ENCODE measurements at regions not wholly inside any gene's neighbourhood (a gene's known extent, or its start where the extent isn't known, plus 50 kb on each side); places are given as distances from the start of the nearest gene placed in this dataset.

DNA sequence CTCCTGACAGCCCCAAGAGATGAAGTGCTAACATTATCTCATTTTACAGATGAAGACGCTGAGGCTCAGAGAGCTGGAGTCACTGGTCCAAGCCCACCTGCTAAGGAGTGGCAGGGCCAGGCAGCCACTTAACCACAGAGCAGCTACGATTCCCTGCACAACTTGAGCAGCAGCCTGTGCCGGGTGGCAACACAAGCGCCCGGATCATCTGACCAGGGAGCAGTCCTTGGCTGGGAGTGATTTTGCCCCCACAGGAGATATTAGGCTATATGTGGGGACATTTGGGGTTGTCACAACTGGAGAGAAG lies 93.2 kb upstream of the PTPN1 start:
- Histone ChIP-seq H3K9me3 (ENCODE audit: control insufficient read depth in 1 of 2, low read length in 2 of 2) (peaks cover 0 to 2% of the 10 kb centered on the region in 2 donors), H3K4me1 (ENCODE audit: control insufficient read depth in 1 of 2, insufficient read depth in 2 of 2, low read length in 2 of 2) (peaks cover 25 to 29% of the 10 kb centered on the region in 2 donors), H3K27ac (ENCODE audit: low read depth, low read length) (peak overlapping the region; percentile 84), H3K4me3 (ENCODE audit: low read depth in 1 of 2, low read length in 2 of 2) (no peak overlapping the region), H3K36me3 (ENCODE audit: control insufficient read depth in 1 of 2, insufficient read depth in 2 of 2, low read length in 2 of 2) (no peaks in the 10 kb centered on the region), H3K9ac (ENCODE audit: low read depth in 1 of 2, low read length in 2 of 2) (peak overlapping the region in 1 of 2 donors; percentile 70), H3K27me3 (ENCODE audit: control insufficient read depth in 1 of 2, insufficient read depth in 2 of 2, low read length in 2 of 2) (no peaks in the 10 kb centered on the region)

DNA sequence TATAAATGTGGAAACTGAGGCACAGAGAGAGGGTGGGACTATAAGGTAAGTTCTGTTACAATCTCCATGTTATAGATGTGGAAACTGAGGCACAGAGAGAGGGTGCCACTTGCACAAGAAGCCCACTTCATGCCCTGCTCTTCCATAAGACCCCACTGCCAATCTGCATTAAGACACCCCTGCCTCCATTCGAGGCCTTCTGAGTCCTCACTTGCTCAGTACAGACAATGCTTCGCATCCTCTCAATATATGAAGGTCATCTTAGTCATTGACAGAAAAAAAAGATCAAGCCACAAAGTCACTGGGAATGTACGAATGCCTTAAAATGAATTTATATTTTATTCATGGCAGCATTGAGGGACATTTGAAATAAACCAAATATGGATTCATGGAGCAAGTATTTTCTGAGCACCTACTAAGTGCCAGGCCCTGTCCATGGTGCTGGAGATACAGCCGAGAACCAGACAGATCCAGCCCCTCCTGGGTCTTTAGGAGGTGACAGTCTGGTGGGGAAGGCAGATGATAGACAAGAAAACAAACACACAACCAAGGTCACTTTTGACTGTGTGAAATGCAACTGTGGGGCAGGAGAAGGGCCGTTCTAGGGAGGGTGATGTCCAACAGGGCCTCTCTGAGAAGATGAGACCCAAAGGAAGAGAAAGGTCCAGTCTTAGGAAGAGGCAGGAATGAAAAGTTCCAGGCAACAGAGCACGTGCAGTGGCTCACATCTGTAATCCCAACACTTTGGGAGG lies 92.5 kb upstream of the PTPN1 start:
- Histone ChIP-seq H3K9me3 (ENCODE audit: control insufficient read depth in 1 of 2, low read length in 2 of 2) (peaks cover 0 to 2% of the 10 kb centered on the region in 2 donors), H3K4me3 (ENCODE audit: low read depth in 1 of 2, low read length in 2 of 2) (no peak overlapping the region), H3K27ac (ENCODE audit: low read depth, low read length) (no peak overlapping the region), H3K36me3 (ENCODE audit: control insufficient read depth in 1 of 2, insufficient read depth in 2 of 2, low read length in 2 of 2) (no peaks in the 10 kb centered on the region), H3K4me1 (ENCODE audit: control insufficient read depth in 1 of 2, insufficient read depth in 2 of 2, low read length in 2 of 2) (peaks cover 23% of the 10 kb centered on the region in 2 donors), H3K9ac (ENCODE audit: low read depth in 1 of 2, low read length in 2 of 2) (no peak overlapping the region), H3K27me3 (ENCODE audit: control insufficient read depth in 1 of 2, insufficient read depth in 2 of 2, low read length in 2 of 2) (no peaks in the 10 kb centered on the region)

GRCh38 chr20:50418890-50419642 lies 91.1 kb upstream of the PTPN1 start:
- Histone ChIP-seq H3K4me3 (ENCODE audit: low read depth in 1 of 2, low read length in 2 of 2) (no peak overlapping the region), H3K9me3 (ENCODE audit: control insufficient read depth in 1 of 2, low read length in 2 of 2) (peaks cover 0 to 2% of the 10 kb centered on the region in 2 donors), H3K27ac (ENCODE audit: low read depth, low read length) (no peak overlapping the region), H3K4me1 (ENCODE audit: control insufficient read depth in 1 of 2, insufficient read depth in 2 of 2, low read length in 2 of 2) (peaks cover 31% of the 10 kb centered on the region in 2 donors), H3K36me3 (ENCODE audit: control insufficient read depth in 1 of 2, insufficient read depth in 2 of 2, low read length in 2 of 2) (no peaks in the 10 kb centered on the region), H3K9ac (ENCODE audit: low read depth in 1 of 2, low read length in 2 of 2) (no peak overlapping the region), H3K27me3 (ENCODE audit: control insufficient read depth in 1 of 2, insufficient read depth in 2 of 2, low read length in 2 of 2) (no peaks in the 10 kb centered on the region)

GRCh38 chr20:50420380-50420779 lies 89.8 kb upstream of the PTPN1 start:
- no peak overlapping the region for H3K4me3 ChIP-seq (ENCODE audit: low read depth in 1 of 2, low read length in 2 of 2)

GRCh38 chr20:50421356-50422340 lies 88.5 kb upstream of the PTPN1 start:
- Histone ChIP-seq H3K4me3 (ENCODE audit: low read depth in 1 of 2, low read length in 2 of 2) (no peak overlapping the region), H3K27ac (ENCODE audit: low read depth, low read length) (peak overlapping the region; percentile 77), H3K9me3 (ENCODE audit: control insufficient read depth in 1 of 2, low read length in 2 of 2) (peaks cover 0 to 2% of the 10 kb centered on the region in 2 donors), H3K27me3 (ENCODE audit: control insufficient read depth in 1 of 2, insufficient read depth in 2 of 2, low read length in 2 of 2) (no peaks in the 10 kb centered on the region), H3K9ac (ENCODE audit: low read depth in 1 of 2, low read length in 2 of 2) (no peak overlapping the region), H3K36me3 (ENCODE audit: control insufficient read depth in 1 of 2, insufficient read depth in 2 of 2, low read length in 2 of 2) (no peaks in the 10 kb centered on the region), H3K4me1 (ENCODE audit: control insufficient read depth in 1 of 2, insufficient read depth in 2 of 2, low read length in 2 of 2) (peaks cover 12 to 19% of the 10 kb centered on the region in 2 donors)

More at GRCh38 chr20:50420380-50420779, 89.8 kb upstream of the PTPN1 start:
- Histone ChIP-seq H3K27ac (ENCODE audit: low read depth, low read length) (no peak overlapping the region), H3K9me3 (ENCODE audit: control insufficient read depth in 1 of 2, low read length in 2 of 2) (peaks cover 0 to 2% of the 10 kb centered on the region in 2 donors), H3K4me1 (ENCODE audit: control insufficient read depth in 1 of 2, insufficient read depth in 2 of 2, low read length in 2 of 2) (peaks cover 24 to 28% of the 10 kb centered on the region in 2 donors), H3K9ac (ENCODE audit: low read depth in 1 of 2, low read length in 2 of 2) (no peak overlapping the region), H3K36me3 (ENCODE audit: control insufficient read depth in 1 of 2, insufficient read depth in 2 of 2, low read length in 2 of 2) (no peaks in the 10 kb centered on the region), H3K27me3 (ENCODE audit: control insufficient read depth in 1 of 2, insufficient read depth in 2 of 2, low read length in 2 of 2) (no peaks in the 10 kb centered on the region)

GRCh38 chr20:50423758-50424157 lies 86.4 kb upstream of the PTPN1 start:
- Histone ChIP-seq H3K9me3 (ENCODE audit: control insufficient read depth in 1 of 2, low read length in 2 of 2) (peaks cover 0 to 2% of the 10 kb centered on the region in 2 donors), H3K4me1 (ENCODE audit: control insufficient read depth in 1 of 2, insufficient read depth in 2 of 2, low read length in 2 of 2) (peaks cover 28 to 33% of the 10 kb centered on the region in 2 donors), H3K9ac (ENCODE audit: low read depth in 1 of 2, low read length in 2 of 2) (peak overlapping the region; percentile 58 to 61), H3K4me3 (ENCODE audit: low read depth in 1 of 2, low read length in 2 of 2) (no peak overlapping the region), H3K36me3 (ENCODE audit: control insufficient read depth in 1 of 2, insufficient read depth in 2 of 2, low read length in 2 of 2) (no peaks in the 10 kb centered on the region), H3K27ac (ENCODE audit: low read depth, low read length) (peak overlapping the region; percentile 65), H3K27me3 (ENCODE audit: control insufficient read depth in 1 of 2, insufficient read depth in 2 of 2, low read length in 2 of 2) (no peaks in the 10 kb centered on the region)

DNA sequence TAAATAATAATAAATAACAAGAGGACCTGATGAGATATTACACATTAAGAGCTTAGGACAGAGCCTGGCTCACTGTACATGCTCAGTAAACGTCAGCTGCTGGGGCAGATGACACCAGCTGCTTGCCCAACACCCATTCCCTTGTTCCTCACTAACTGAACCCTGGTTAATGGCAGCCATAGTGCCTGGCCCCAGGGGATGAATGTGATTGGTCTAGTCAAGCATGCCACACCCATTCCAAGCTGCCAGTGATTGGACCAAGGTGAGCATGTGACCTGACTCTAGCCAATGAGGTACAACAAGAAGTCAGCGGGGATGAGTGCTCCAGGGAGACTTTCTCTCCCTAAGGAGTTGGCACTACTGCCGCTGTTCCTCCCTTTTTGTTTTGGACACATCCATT lies 85.1 kb upstream of the PTPN1 start:
- Histone ChIP-seq H3K36me3 (ENCODE audit: control insufficient read depth in 1 of 2, insufficient read depth in 2 of 2, low read length in 2 of 2) (no peaks in the 10 kb centered on the region), H3K27ac (ENCODE audit: low read depth, low read length) (no peak overlapping the region), H3K27me3 (ENCODE audit: control insufficient read depth in 1 of 2, insufficient read depth in 2 of 2, low read length in 2 of 2) (no peaks in the 10 kb centered on the region), H3K4me1 (ENCODE audit: control insufficient read depth in 1 of 2, insufficient read depth in 2 of 2, low read length in 2 of 2) (peaks cover 28 to 33% of the 10 kb centered on the region in 2 donors), H3K4me3 (ENCODE audit: low read depth in 1 of 2, low read length in 2 of 2) (no peak overlapping the region), H3K9me3 (ENCODE audit: control insufficient read depth in 1 of 2, low read length in 2 of 2) (peaks cover 0 to 2% of the 10 kb centered on the region in 2 donors), H3K9ac (ENCODE audit: low read depth in 1 of 2, low read length in 2 of 2) (no peak overlapping the region)

DNA sequence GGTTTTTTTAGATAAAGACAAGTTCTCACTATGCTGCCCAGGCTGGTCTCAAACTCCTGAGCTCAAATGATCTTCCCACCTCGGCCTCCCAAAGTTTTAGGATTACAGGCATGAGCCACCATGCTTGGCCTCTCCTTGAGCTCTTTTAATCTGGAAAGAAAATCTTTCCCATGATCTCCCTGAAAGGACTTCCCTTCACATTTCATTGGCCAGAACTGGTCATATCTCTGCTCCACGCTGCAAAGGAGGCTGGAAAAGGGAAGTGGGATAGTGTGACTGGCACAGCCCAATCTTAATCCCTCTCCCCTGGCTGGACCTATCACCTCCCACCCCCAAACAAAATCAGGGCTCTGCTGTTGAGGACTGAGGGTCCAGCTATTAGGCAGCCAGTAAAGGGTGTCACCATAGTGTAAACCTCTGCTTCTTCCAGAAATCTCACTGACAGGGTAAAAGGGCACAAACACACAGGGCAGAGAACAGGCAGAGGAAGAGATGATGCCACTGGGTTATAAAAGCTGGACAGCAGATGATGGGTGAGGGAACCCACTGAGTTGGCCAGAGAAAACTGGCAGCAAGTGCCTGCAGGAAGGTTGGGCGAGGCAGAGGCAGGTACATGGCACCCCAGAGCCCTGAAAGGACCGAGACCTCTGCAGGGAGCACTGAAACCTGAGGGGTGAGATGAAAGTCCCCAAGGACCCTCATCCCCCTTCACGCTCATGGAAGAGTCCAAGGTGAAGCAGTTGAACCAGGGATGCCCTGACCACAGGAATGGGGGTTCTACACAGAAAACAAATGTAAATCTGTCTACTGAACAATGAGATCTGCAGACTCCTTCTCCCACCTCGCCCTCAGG lies 83.1 kb upstream of the PTPN1 start:
- peak overlapping the region in 1 of 2 donors; percentile 12 for H3K9ac ChIP-seq (ENCODE audit: low read depth in 1 of 2, low read length in 2 of 2)
- no peak overlapping the region for H3K4me3 ChIP-seq (ENCODE audit: low read depth in 1 of 2, low read length in 2 of 2)
- no peaks in the 10 kb centered on the region for H3K36me3 ChIP-seq (ENCODE audit: control insufficient read depth in 1 of 2, insufficient read depth in 2 of 2, low read length in 2 of 2)
- H3K9me3 ChIP-seq (ENCODE audit: control insufficient read depth in 1 of 2, low read length in 2 of 2): no peaks in the 10 kb centered on the region
- H3K27ac ChIP-seq (ENCODE audit: low read depth, low read length): no peak overlapping the region
- H3K27me3 ChIP-seq (ENCODE audit: control insufficient read depth in 1 of 2, insufficient read depth in 2 of 2, low read length in 2 of 2): no peaks in the 10 kb centered on the region
- H3K4me1 ChIP-seq (ENCODE audit: control insufficient read depth in 1 of 2, insufficient read depth in 2 of 2, low read length in 2 of 2): peaks cover 25 to 33% of the 10 kb centered on the region in 2 donors

DNA sequence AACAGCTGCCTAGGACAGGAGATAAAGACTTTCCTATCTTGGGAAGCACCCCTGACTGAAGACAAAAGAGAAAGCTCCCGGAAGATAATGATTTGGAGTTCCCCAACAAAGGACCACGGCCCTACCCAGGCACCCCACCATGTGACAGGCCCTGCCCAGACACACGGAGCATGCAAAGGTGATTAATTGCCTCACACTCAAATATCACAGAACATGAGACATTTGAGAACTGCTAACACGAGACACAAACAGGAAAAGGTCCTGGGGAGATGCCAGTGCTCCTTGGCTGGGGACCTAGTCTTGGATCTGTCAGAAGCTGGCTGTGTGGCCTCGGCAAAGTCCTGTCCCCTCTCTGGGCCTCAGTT lies 82.5 kb upstream of the PTPN1 start:
- Histone ChIP-seq H3K36me3 (ENCODE audit: control insufficient read depth in 1 of 2, insufficient read depth in 2 of 2, low read length in 2 of 2) (no peaks in the 10 kb centered on the region), H3K9me3 (ENCODE audit: control insufficient read depth in 1 of 2, low read length in 2 of 2) (no peaks in the 10 kb centered on the region), H3K4me1 (ENCODE audit: control insufficient read depth in 1 of 2, insufficient read depth in 2 of 2, low read length in 2 of 2) (peaks cover 25 to 28% of the 10 kb centered on the region in 2 donors), H3K27ac (ENCODE audit: low read depth, low read length) (no peak overlapping the region), H3K9ac (ENCODE audit: low read depth in 1 of 2, low read length in 2 of 2) (no peak overlapping the region), H3K4me3 (ENCODE audit: low read depth in 1 of 2, low read length in 2 of 2) (no peak overlapping the region), H3K27me3 (ENCODE audit: control insufficient read depth in 1 of 2, insufficient read depth in 2 of 2, low read length in 2 of 2) (no peaks in the 10 kb centered on the region)

Data from duodenal mucosa (tissue), 2 donors.